T-helper 9 cell (primary cell): ENCODE measurements at regions not wholly inside any gene's neighbourhood (a gene's known extent, or its start where the extent isn't known, plus 50 kb on each side); places are given as distances from the start of the nearest gene placed in this dataset.

Experiments used
- DNase-seq: peaks from one replicate; pipeline ENCODE4 v3.0.0-alpha.2; 2020

DNA sequence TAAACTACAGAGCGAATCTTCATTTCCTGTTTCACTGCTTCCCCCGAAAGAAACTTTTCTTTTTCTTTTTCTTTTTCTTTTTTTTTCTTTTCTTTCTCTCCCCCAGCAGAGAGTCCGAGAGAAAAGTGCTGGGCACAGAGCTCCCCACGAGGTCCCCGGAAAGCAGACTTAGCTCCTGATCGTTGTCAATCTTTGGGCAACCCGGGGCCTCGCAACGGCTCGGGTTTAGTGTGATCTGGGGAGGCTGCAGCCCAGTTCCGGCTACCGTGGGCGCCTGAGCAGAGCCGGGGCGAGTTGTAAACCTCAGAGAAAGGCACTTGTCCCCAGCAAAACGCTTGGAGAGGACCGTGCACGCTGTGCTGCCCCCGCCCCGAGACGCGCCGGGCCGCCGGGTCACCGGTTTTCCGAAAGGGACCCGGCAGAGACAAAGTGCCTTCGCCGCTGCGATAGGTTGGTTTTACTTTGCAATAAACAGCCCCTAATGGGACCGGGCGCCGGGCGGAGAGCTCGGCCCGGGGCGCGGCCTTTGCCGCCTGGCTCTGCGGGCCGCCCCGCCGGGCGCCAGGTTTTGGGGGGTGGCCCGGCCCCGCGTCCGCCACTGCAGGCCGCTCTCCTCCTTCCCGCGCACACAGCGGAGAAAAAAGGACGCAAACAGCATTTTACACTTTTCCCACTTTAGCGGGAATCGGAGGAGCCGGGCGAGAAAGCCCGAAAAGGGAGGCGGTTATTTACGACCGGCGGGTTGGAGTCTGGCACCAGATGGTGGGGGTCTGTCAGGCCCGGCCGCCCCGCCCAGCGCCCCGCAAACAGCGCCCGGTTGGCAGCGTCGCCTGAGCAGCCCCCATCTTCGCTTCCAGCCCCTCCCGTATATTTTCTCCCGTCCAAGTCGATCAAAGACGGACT lies 136.0 kb downstream of the INSIG2 start:
- DNase-seq, result peak; percentile 4

DNA sequence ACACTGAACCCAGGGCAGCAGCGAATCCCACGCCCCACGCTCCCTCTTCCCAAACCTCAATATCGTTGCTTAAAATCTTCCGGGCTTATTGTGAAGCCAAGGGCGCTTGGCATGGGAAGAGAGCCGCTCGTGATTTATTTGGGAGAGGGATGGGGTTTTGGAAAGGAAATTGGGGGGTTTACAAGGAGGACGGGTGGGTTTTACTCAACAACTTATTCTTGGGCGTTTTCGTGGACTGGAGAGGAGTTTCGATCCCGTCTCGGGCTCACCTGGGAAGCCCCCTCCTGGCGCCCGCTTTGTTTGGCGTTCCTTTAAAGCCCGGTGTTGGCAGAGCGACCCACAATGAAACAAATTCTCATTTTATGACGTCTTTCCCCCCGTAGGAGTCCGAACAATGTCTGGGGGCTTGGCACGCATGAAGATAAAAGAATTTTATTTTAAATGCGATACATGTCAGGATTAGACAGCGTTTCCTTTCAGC lies 135.3 kb downstream of the INSIG2 start:
- no peak for DNase-seq

DNA sequence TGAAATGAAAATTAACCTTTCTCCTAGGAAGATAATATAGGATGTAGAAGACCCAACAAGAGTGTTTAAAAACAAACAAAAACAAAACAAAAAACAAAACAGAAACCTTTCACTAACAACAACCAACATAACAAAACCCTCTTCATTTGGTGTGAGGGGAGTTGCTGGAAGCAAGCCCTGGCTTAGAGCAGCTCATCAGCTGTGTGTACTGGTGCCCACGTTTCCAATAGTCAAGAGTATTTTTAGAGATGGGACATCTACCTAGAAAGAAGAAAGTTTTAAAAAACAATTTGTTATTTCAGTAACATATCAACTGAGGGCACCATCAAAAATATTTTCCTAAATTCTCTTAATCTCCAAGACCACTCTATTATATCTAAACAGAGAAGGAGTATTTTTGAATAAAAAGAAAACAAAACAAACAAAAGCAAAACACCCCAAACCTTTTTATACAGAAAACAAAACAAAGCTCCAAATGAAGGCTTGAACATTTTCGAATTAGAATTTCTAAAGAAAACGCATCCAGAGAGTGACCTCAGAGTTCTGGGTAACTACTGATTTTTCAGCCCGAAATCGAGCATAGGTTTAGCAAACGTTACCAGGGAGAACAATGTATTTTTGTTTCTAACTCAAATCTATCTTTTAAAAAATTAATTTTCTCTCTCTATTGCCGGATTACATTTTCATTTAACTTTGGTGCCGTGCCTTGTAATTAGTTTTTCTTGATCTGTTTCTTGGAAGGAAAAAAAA lies 134.6 kb downstream of the INSIG2 start:
- no peak for DNase-seq

- DNase-seq, result no peak
These were observed 134.0 kb downstream of the INSIG2 start for GRCh38 chr2:118222273-118222594.

DNA sequence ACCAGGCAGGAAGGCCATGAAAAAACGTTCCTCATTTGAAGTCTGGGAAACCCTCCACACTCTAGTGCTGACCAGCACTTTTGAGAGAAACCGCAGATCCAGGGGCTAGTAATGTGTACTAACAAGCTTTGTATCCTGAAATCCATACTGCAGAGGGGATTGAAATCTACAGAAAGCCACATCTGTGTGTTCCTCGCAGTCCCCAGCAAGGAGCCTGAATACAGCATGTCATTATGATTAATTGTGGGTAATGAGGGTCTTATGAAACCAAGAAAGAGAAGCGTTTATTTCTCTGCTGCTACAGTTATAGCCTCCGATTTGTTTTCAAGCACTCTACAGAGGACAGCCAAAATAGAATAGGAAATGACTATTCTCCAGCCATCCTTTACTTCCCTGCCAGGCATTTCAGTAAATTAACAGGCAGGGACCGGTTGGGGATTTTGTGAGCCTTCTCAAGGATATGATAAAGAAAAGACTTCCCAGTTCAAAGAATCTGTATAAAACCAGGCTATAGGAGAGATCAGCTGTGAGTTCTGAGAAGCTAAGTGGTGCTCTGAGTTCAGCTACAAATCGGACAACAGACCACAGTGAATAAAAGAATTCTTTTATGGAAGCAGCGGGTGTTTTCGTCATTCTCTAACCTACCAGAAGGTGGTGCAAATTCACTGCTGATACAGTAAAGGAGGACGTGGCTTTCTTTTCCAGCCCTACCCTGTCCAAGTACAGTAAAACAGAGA lies 133.4 kb downstream of the INSIG2 start:
- no peak for DNase-seq

- DNase-seq, result no peak
These were observed 131.3 kb downstream of the INSIG2 start for GRCh38 chr2:118219611-118220010.

DNA sequence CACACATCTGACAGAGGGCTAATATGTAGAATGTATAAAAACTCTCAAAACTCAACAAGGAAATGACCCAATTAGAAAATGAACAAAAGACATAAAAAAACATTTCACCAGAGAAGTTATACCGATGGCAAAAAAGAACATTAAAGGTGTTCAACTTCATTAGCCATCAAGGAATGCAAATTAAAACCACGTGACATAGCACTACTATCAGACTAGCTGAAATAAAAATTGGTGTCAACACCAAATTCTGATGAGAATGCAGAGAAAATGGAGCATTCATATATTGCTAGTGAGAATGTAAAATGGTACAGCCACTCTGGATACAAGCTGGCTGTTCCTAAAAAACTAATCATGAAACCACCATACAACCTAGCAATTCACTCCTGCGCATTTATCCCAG lies 128.0 kb downstream of the INSIG2 start:
- no peak for DNase-seq

DNA sequence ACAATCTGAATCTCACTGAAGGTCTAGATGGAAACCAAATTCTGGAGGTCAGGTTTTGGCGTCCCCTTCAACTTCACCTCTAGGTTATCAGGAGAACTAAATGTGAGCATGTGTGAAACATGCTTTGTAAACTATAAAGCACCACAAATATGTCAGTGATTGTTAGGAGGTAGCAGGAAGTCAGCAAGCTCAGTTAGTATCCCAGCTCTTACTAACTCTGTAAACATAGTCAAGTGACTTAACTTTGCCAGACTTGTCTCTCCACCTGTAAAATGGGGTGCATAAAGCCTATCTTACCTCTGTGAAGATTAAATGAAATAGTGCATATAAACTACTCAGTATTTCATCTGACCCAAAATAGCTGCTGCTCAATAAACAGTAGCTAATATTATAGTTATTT lies 121.5 kb downstream of the INSIG2 start:
- DNase-seq, result no peak

DNA sequence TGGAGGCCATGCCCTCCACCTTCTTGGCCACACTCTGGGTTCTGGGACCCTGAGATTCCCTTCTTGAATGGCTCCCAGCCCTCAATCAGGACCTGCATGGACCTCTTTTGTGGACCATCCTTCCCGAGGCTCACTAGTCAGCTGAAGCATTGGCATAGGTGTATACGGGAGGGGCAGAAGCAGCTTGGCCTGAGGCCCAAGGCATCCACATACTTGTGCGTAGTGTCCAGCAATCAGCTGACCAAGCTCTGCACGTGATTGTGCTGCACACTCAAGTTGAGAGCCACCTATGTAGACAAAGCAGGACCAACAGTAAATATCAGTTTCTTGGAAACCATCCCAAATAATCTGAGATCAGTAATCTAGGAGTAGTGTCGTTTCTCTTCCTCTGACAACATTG lies 119.6 kb downstream of the INSIG2 start:
- DNase-seq, result no peak

GRCh38 chr2:118202707-118203303 lies 114.5 kb downstream of the INSIG2 start:
- DNase-seq, result peak; percentile 42

DNA sequence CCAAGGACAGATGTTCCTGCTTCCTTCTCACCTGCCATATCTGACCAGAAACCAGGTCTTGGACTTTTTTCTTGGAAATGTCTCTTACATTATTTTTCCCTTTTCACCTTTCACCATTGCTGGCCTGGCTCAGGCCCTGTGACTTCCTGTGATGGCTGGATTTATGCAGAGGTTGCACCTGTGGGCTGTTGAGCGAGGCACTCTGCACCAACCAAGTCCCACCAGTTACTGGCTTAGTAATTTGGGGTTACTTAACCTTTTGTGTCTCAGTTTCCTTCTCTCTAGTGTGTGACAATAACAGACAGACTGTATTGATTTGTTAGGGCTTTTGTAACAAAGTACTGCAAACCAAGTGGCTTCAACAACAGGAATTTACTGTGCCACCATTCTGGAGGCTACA lies 110.0 kb downstream of the INSIG2 start:
- no peak for DNase-seq

GRCh38 chr2:118197011-118197675 lies 108.9 kb downstream of the INSIG2 start:
- no peak for DNase-seq

- DNase-seq, result no peak
These were observed 102.2 kb downstream of the INSIG2 start for GRCh38 chr2:118190474-118190873.

- no peak for DNase-seq
These were observed 98.6 kb downstream of the INSIG2 start for GRCh38 chr2:118186858-118187254.

- DNase-seq, result peak; percentile 77
These were observed 98.0 kb downstream of the INSIG2 start for GRCh38 chr2:118186110-118186857.

- DNase-seq, result peak; percentile 30
These were observed 97.2 kb downstream of the INSIG2 start for GRCh38 chr2:118185210-118186109.

- no peak for DNase-seq
These were observed 95.1 kb downstream of the INSIG2 start for GRCh38 chr2:118183381-118183780.

DNA sequence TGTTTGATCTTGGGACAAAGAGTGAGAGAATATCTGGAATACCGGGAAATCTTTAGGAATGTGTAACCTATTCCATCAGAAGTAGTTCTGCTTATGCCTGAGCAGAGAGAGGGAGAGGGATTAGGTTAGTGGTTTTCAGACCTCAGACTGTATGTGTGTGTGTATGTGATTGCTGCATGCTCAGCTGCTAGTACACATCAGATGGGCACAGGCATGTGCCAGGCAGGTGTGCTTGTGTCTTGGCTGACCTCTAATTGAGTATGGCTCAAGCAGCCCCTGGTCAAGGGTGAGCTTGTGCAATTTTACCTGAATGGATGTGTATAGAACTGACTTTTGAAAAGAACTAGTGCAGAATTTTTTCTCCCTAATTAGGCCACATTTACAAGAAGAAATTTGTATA lies 91.2 kb downstream of the INSIG2 start:
- no peak for DNase-seq

- no peak for DNase-seq
These were observed 89.6 kb downstream of the INSIG2 start for GRCh38 chr2:118177884-118178283.

DNA sequence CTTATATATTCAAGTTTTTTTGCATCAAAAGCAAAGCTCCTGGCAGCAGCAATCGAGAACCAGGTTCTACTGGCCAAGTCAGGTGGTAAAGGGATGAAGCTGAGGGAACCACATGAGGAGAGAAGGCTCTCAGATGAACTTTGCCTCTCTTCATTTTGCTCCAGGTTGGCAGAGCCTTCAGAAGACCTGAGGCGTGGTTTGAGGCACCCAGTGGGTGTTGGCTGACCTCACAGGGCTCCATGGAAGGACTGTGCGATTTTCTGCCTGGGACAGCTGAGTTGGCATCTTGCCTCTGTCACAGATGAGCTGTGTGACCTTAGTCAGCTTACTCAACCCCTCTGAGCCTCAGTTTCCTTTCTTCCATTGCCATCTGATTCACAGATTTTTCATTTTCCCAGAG lies 89.0 kb downstream of the INSIG2 start:
- no peak for DNase-seq

GRCh38 chr2:118176601-118177000 lies 88.3 kb downstream of the INSIG2 start:
- DNase-seq, result no peak
